CD4-positive, alpha-beta T cell treated with Interleukin-12 subunit alpha and Interleukin-12 subunit beta, for 1 hour (primary cell): ENCODE measurements at regions not wholly inside any gene's neighbourhood (a gene's known extent, or its start where the extent isn't known, plus 50 kb on each side); places are given as distances from the start of the nearest gene placed in this dataset.
"Not testable (repeated sequence)": the region's sequence is repeated elsewhere in the genome, so short reads cannot be mapped to it uniquely, and the experiment has no call there.

ENCODE experiments used
- DNase-seq: peaks from one replicate; pipeline ENCODE4 v3.0.0-alpha.2; 2020

- DNase-seq, result no peak
Measured at GRCh38 chr14:53855574-53855973, 101.1 kb downstream of the BMP4 start.

GRCh38 chr14:53855127-53855526 lies 101.5 kb downstream of the BMP4 start:
- no peak for DNase-seq

DNA sequence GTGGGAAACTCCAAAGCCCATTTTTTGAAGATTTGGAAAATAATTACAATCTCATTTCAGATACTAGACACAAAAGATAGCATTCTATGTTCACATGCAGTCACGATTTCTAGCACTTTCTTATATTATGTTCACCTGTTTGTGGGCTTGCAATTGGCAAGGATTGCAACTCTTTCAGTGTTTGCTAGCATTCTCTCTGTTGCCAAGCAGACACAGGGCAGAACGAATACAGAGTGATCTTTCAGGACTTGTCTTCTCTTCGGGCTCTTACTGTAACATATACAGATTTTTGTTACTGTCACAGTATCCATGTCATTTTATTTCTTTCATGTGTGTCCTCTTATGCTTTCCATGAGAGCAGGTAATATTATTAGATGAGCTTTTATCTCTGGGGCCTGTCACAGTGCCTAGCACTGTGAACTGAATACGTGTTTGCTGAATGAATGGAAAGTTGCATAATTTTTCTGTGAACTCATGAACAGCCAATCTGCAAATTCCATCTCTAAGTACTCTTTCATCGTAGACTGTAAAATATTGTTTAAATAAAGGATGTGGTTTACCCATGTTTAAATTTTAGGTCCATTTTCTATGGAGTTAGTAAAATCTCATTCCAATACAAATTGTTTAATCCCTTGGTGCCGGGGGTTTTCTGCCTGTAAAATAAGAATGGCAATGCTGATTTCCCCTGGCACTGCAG lies 105.1 kb downstream of the BMP4 start:
- DNase-seq, result no peak

- DNase-seq, result no peak
Measured at GRCh38 chr14:53850714-53851296, 105.8 kb downstream of the BMP4 start.

GRCh38 chr14:53849549-53849948 lies 107.1 kb downstream of the BMP4 start:
- DNase-seq, result no peak

DNA sequence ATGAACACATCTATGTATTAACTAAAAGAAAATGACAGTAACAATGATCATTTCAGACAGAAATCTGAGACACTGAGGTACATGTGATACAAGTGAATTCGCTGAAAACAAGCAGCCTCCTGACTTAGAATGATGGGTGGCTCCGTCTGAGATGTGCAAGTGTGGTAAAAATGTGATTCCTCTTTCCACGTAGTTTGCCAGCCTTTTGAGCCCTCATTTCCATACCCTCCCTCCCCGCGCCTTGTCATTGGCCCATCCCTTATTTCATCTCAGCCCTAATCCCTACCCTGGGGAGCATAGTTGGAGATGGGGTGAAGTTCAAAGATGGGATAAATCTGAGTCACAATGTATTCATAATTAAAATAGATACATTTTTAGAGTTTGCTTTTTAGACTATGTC lies 107.8 kb downstream of the BMP4 start:
- DNase-seq, result no peak

- no peak for DNase-seq
Measured at GRCh38 chr14:53847881-53848280, 108.7 kb downstream of the BMP4 start.

DNA sequence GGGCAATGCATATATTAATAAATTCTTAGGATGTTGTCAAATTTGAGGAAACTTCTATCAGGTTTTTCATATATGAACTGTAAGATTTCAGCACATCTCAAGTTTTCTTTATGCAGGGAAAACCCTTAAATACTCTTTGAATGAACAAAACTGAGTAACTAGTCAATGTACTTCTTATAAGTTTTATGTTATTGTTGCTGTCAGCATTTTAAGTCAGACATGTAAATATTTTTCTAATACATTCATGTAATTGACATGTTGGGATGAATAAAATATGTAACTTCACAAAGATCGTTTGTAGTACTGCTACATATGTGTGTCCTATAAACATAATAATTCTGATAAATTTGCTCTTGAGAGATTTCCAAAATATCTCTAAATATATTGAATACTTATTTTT lies 109.6 kb downstream of the BMP4 start:
- no peak for DNase-seq

GRCh38 chr14:53845813-53846693 lies 110.6 kb downstream of the BMP4 start:
- no peak for DNase-seq

GRCh38 chr14:53842938-53843337 lies 113.7 kb downstream of the BMP4 start:
- DNase-seq, result no peak

DNA sequence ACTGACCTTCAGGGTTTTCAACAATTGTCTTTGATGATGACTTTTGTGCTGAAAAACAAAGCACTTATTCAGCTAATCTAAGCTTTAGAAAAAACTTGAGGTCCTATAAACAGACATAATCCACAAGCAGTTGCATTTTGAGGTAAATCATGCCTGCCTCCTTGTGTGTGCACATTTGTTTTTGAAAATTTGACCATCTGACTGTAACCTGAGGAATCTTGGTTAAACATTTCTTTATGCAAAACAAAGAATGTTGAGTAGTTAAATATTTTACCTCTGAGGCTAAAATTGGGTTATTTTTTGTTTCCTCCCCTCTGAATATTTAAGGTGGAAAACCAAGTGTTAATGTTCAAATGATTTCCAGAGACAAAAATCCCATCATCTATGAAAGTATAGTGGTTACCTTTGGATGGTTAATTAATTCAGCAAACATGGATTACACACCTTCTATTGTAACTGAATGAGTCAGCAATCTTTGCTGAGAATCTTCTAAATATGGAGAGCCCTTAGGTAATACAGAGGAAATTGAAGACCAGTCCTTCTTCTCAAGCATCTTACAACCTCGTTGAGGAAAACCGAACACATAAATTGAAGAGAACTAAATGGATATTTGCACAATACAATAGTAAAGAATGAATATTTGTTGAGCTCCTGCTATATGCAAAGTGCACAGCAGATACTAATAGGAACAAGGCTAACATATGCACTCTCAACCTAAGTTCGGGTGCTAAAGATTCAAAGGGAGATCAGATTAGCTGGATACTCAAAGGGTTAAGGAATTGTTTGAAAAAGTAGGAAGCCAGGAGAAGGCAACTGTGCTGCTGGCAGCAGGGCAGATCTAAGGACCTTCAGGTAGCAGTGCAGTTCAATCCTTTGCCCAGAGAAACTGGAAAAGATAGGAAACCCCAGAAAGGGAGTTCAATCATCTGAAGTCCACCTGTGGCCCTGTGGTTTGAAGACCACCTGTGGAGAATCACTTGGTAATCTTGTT lies 115.2 kb downstream of the BMP4 start:
- DNase-seq, result no peak

DNA sequence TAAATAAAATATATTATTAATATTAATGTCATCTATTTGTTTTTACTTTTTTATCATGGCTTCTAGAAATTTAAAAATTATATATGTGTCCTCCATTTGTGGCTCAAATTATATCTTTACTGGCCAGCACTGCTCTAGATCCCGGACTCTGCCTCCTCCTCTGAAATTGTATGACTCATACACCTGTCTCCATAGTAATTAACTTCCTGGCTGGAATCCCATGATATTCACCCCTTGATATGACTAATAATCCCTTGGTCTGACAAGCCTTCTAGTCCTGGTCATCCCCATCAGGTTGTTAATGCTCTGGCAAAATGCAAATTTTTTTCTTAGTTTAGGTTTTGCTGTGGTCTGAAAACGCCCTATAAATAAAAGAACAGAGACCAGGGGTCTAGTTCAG lies 116.2 kb downstream of the BMP4 start:
- no peak for DNase-seq

GRCh38 chr14:53838374-53838773 lies 118.3 kb downstream of the BMP4 start:
- DNase-seq, result no peak

DNA sequence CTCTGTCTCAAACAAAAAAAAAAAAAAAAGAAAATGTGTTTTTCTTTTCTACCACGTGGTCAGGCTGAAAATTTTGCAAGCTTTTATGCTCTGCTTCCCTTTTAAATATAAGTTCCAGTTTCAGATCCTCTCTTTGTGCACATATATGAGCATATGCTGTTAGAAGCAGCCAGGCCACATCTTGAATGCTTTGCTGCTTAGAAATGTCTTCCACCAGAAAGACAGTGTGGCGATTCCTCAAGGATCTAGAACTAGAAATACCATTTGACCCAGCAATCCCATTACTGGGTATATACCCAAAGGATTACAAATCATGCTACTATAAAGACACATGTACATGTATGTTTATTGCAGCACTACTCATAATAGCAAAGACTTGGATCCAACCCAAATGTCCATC lies 119.0 kb downstream of the BMP4 start:
- not testable (repeated sequence) for DNase-seq

GRCh38 chr14:53836551-53836950 lies 120.1 kb downstream of the BMP4 start:
- DNase-seq, result no peak

DNA sequence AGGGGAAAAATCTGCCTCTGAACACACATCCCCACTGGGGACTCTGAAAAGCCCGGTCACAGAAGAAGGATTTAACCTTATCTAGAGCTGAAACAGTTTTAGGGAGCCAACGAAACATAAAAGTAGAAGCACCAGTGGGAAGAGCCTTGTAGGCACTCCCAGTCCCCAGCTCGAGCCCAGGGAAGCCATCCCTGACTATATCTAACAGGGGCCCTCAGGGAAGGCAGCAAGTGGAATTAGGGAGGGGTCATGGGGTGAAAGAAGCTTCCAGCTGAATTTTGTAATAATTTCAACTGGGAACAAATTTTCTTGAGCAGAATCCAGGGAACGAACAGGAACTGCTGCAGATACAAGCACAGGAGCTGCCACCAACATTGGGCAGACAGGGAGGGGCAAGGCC lies 127.8 kb downstream of the BMP4 start:
- DNase-seq, result no peak

- DNase-seq, result no peak
Measured at GRCh38 chr14:53824061-53824460, 132.6 kb downstream of the BMP4 start.

DNA sequence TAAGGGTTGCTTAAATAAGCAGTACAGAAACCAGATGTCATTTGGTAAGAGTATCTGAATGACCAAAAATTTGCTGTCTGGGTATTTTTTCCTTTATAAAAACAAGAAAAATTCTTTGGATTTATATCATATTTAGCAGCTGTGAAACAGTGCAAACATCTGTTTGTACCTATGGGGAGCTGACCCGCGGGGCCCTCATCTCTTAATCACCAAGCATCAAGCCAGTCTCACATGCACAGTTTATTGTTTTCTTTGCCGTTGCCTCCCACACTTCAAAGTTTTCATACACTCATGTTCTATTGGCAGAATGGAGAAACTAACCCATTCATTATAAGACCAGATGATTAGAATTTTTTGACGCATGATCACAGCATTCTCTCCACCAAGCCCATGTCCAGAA lies 142.2 kb downstream of the BMP4 start:
- DNase-seq, result no peak

DNA sequence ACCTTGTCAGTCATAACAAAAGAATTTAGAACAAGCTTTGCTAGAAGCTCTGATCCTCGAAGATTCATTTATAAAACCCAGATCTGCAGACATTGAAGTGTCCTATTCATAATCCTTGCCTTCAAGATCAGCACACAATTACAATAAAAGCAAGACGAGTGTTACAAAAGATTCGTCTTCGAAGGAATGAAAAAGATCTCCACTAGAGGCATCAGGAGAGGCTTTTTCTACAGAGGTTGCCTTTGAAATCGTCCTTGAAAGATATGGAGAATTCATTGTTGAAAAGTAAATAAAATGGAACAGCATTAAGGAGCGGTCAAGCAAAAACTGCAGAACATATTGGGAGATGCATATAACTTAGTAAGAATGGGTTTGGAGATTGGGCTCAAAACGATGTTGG lies 146.4 kb downstream of the BMP4 start:
- no peak for DNase-seq

DNA sequence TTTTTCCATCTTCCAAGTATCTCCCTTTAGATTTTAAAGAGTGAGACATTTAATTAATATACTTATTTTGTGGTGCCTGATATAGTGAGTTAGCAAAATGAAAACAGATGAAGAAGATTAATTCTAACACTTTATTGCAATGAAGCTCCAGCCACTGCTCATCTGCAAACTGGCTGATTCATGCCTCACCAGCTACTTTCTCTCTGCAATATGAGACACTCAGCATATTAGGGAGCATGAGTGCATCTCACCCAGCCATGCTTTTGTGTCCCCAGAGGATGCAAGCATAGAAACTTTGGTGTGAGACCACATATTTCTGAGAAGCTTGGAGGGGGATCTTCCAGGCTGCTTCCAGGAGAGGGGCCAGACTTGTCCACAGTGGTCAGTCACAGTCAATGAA lies 148.6 kb downstream of the BMP4 start:
- no peak for DNase-seq

DNA sequence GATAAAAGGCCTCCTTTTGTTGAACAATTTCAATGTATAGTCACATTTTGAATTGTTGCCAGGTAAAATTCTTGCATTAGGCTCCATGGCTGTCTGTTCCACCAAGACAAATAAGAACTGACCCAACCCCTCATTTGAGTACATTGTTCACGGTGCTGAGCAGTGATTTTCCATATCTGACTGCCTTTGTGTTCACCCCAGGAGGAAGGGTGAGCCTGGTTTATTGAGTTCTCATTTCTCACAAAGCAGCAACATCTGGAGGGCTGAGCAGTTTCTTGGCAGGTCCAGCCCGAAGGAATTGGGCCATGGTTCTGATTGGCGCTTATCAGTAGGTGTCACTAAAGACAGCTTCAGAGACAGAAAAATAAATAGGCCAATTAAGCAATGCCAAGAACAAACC lies 149.1 kb downstream of the BMP4 start:
- no peak for DNase-seq

GRCh38 chr14:53807108-53807507 lies 149.5 kb downstream of the BMP4 start:
- DNase-seq, result no peak

GRCh38 chr14:53796734-53797133 lies 159.9 kb downstream of the BMP4 start:
- no peak for DNase-seq
